HepG2 (cell line): ENCODE measurements at regions not wholly inside any gene's neighbourhood (a gene's known extent, or its start where the extent isn't known, plus 50 kb on each side); places are given as distances from the start of the nearest gene placed in this dataset.

Experiments used
- EP300 ChIP-seq, 3 experiments: sonication (generic) in 1 of 3; formaldehyde crosslinking in 1 of 3; IDR thresholded peaks; 2 replicates each; pipeline versions ENCODE4 v1.5.1 to v1.6.1; 2011 to 2020; ENCODE audit warnings: low read depth in 2 of 3, low read length in 2 of 3, borderline replicate concordance in 1 of 3, improper control_type of control experiment in 1 of 3, mild to moderate bottlenecking in 1 of 3, missing genetic modification reagents in 1 of 3, moderate library complexity in 1 of 3
- HDAC2 ChIP-seq: sonication (generic); formaldehyde crosslinking; IDR thresholded peaks from 2 replicates; pipeline ENCODE4 v1.4.0; 2020; ENCODE audit warnings: missing genetic modification reagents
- KDM6A ChIP-seq: IDR thresholded peaks from 2 replicates; pipeline ENCODE4 v1.6.1; 2016; ENCODE audit warnings: low read depth
- ZBTB38 ChIP-seq: sonication (generic); formaldehyde crosslinking; IDR thresholded peaks from 2 replicates; pipeline ENCODE4 v1.5.1; 2020; ENCODE audit warnings: mild to moderate bottlenecking, missing genetic modification reagents

DNA sequence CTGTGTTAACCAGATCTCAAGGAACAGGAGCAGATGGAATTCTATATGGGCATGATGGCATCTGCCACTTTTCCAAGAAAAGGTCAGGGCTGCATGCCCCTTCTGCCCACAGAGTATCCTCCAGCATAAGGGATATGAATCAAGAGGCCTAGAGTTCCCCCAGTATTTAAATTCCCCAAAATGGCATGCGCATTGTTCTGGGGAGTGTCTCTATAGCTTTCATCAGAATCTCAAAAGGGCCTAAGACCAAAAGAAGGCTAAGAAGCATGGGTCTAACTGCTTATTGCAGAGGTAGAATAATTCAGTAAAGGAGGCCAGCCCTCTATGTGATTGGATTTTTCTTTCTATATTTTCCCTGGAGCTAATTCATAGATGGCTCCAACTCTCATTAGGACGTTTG lies 114.2 kb upstream of the SPIN1 start:
- TF ChIP-seq EP300 (IDR thresholded peaks at IDR 0.05; ENCODE audit: low read depth in 2 of 2, low read length in 2 of 2) (no peak), EP300 (CRISPR knock-in tag; IDR thresholded peaks at IDR 0.05; ENCODE audit: borderline replicate concordance) (no peak), HDAC2 (CRISPR knock-in tag) (no peak), KDM6A (no peak), ZBTB38 (no peak)
